Uterus (tissue), 2 donors: ENCODE measurements at regions not wholly inside any gene's neighbourhood (a gene's known extent, or its start where the extent isn't known, plus 50 kb on each side); places are given as distances from the start of the nearest gene placed in this dataset.

Experiments
- CTCF ChIP-seq, 4 experiments: fragments of 200-600 bp in 2 of 4; fragments of 450-650 bp in 2 of 4; sonication (generic) in 2 of 4; IDR thresholded peaks; one replicate each; pipeline ENCODE4 v1.5.1; 2016 to 2019; ENCODE audit warnings: antibody characterized with exemption in 4 of 4, mild to moderate bottlenecking in 2 of 4, moderate library complexity in 1 of 4
- POLR2A ChIP-seq, 2 donors: fragments of 450-650 bp; IDR thresholded peaks; one replicate each; pipeline ENCODE4 v1.6.1; 2016; ENCODE audit warnings: antibody characterized with exemption in 2 of 2, mild to moderate bottlenecking in 1 of 2, moderate library complexity in 1 of 2

DNA sequence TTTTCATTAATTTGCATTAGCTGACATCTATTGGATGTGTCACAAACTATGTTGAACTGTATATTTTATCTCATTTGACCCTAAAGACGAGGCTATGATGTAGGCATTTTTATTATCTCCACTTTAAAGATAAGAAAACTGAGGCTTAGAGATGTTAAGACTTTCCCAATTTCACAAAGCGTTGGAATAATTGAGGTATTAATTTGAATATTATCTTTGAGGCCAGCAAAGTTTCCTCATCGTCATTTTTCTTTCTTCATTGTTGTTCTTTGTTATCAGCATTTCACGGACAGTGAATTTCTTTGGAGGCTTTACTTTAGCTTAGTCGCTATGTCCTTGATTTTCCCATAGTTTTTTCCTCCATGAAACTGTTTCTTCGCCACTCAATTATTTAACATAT, 227.5 kb upstream of the MYOCD start:
- TF ChIP-seq CTCF (IDR thresholded peaks at IDR 0.05) (no peak), POLR2A (IDR thresholded peaks at IDR 0.05) (no peak)
